HUDEP-2 (cell line): ENCODE measurements at regions not wholly inside any gene's neighbourhood (a gene's known extent, or its start where the extent isn't known, plus 50 kb on each side); places are given as distances from the start of the nearest gene placed in this dataset.

Experiments
- DNase-seq, 76 experiments: peaks; one replicate each; lab custom pipeline; 2025; ENCODE audit not compliant: unreplicated experiment in 76 of 76; lab: John Stamatoyannopoulos, UW

DNA sequence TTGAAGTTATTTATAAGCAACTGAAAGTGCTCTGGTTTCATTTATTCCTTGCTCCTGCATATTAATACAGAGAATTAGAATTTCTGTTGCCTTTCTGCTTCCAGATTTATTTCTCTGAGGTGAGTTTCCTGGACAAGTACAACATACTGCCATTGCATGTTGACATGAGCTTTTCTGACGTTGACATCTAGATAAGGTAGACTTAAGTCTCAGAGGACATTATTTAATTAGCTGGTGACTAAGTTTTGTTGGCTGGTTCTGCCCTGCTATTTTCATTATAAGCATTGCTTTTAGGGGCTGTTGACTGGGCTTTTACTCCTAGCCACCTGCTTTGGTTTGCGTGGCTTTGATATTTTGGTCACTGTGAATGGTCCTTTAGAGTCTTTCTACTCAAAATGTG, 282.9 kb upstream of the SPRED2 start:
- no peak for DNase-seq

DNA sequence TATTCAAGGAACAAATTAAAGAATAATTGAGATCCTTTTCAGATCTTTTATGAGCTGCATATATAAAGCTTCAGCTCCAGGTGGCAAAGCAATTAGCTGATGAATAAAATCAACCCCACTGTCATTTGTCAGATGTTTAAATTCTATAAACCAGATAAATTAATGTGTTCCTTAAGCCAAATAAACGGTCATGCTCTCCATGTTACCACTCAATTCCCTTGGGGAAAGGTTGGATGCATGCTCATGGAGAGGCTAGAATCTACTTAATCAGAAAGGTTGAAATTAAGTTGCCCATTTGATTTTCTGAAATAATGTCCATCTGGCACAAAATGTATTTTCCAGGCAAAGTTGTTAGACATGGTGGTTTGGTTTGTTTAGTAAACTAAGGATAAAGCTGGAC, 282.5 kb upstream of the SPRED2 start:
- no peak for DNase-seq

DNA sequence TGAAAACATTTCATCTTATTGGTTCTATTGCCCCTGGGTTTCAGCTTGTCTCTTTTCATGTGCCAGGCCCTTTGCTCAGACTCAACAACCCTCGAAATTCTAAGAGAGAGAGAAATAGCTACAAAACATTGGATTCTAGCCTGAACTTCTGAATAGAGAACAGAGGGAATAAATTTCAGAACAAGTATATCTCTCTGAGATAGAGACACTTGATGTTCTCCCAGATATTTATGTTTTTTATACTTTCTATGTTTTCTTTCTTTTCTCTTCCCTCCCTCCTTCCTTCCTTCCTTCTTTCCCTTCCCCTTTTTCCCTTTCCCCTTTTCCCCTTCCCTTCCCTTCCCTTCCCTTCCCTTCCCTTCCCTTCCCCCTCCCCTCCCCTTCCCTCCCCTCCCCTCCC, 279.5 kb upstream of the SPRED2 start:
- no peak for DNase-seq

DNA sequence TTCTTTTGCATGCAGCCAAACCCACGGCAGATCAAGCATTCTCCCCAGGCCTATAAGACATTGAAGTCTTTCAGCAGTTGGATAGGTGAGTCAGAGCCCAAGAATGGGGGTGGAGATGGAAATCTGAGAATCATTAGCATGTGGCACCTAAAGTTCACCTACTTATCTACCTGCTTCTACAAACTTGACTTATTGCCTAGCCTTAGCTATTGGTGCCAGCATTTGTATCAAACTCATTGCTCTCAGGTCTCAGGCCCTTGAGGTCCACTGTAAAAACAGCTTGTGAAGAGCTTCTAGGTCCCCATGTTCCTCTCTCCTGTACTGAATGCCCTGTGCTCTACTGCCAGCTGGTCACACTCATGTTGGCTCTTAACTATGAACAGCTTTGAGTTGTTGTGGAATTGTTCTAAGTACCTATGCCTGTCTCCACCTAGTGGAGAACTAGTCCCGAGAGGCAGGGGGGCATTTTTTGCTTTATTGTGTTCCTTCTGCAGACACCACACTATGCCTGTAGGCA, 278.4 kb upstream of the SPRED2 start:
- DNase-seq: peak in 2 of 76 experiments; percentile 8 to 17

DNA sequence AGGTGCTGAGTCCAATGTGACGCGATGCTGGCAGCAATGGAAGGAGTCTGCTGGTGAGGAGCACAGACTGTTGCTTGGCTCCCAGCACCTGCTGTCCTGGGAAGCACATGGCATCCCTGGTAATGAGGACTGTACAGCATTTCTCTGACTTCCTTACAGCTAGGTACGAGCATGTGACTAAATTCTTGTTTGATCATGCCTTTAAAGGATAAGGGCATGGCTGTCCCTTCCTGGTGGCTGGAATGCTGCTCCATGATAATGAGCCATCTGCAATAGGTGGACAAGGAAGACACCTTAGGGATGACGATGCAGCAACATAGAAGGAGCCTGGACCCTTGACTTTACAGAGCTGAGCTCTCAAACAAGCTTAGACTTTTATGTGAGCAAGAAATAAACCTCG, 278.0 kb upstream of the SPRED2 start:
- DNase-seq: no peak

DNA sequence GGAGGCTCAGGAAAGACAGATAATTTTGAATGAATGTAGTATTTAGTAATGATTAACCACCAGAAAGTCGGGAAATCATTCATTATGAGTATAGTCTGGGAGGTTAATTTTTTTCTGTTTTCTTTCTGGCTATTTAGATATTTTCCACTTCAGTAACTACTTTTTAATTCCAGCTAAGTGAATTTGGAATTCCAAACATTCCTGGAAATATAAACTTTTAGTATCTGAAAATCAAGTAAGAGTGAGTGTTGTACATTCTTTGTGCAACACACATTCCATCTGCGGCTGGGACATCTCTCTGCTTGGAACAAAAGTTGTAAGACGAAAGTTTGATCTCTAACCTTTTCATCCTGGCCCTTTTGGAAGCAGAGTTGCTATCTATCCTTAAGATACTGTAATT, 275.7 kb upstream of the SPRED2 start:
- no peak for DNase-seq

DNA sequence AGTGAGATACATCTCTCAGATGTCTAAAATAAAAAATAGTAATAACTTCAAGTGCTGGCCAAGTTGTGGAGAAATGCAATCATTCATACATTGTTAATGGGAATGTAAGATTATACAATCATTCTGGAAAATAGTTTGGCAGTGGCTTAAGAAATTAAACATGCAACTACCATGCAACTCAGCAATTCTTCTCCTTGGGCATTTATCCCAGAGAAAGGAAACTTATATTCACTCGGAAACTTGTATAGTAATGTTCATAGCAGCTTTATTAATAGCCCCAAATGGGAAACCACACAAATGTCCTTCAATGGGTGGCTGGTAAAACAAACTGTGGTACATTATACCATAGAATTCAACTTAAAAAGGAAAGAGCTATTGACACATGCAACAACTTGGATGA, 274.0 kb upstream of the SPRED2 start:
- DNase-seq: no peak

DNA sequence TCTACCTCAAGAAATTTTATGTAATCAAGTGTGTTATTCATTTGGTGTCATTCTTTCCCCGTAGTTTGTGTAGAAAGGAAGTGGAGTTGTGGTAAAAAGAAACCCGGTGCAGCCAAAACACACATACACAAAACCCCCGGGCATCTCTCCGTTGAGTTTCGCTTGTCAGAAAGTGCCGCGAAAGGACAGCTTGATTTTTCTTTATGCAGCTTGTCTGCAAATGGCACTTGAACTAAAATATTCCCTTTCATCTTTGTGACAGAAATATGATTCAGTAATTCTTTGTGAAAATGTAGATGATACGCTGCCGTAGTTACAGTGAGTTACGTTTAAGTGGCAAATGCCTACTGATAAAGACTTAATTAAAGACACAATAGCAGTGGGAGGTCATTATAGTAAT, 268.8 kb upstream of the SPRED2 start:
- DNase-seq: no peak

DNA sequence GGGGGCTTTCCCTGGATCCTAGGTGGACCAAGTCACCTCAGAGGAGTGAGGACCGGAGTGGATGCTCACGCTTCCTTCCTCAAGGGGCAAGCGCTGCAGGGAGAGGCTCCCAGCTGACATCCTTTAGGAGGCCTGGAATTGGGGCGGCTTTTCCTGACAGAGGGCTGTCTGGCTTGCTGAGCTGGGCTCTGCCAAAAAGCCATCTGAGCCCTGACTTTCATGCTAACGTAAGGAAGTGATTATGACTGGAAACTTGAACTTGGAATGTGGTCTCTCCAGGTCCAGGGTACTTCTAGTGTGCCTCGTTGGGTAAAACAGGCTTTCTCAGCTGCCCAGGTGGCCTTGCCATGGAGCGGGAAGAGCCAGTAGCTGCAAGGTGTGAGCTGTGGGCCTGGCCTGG, 268.3 kb upstream of the SPRED2 start:
- no peak for DNase-seq

DNA sequence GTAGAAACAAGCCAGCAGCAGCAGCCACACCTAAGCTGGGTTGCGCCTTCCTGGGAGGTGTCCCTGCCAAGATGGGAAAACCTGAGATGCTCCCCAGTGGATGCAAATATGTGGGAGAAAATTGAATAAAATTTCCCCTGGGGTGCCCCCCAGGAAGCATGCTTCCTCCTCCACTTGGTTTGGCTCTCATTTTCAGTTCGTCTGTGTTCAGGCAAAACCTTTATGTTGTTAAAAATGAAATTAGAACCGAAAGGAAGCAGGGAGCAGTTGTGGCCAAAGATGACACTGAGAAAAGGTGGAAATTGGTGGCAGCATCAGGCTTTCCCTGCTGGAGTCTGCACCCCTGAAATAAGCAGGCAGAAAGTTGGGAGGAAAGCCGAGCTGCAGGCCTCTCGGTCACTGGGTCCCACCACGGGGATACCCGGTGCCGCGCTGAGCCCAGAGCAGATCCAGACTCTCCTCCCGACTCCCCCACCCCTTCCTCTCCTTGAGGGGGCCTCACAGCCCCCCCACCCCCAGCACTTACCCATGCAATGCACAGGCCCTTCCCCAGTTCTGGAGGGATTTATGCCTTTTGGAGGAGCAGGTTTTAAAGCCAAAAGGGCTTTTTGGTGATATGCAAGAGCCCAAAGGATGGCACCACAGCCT, 267.7 kb upstream of the SPRED2 start:
- DNase-seq: no peak

DNA sequence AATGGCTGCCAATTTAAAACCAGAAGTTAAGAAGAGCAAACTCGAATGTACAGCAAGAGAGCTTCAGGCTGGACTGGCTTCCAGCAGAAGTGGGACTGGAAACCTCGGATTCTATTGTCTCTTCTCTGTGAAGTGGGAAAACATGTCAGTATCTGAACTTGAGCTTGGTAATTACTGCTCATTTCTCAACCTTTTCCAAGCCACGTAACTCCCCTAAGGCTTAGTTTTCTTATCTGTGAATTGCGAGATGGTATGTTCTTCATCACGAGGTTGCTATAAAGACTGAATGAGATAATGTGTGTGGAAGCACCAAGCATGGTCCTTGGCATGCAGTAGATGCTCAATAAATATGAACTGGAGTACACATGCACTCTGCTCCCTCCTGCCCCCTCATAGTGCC, 259.4 kb upstream of the SPRED2 start:
- DNase-seq: no peak

DNA sequence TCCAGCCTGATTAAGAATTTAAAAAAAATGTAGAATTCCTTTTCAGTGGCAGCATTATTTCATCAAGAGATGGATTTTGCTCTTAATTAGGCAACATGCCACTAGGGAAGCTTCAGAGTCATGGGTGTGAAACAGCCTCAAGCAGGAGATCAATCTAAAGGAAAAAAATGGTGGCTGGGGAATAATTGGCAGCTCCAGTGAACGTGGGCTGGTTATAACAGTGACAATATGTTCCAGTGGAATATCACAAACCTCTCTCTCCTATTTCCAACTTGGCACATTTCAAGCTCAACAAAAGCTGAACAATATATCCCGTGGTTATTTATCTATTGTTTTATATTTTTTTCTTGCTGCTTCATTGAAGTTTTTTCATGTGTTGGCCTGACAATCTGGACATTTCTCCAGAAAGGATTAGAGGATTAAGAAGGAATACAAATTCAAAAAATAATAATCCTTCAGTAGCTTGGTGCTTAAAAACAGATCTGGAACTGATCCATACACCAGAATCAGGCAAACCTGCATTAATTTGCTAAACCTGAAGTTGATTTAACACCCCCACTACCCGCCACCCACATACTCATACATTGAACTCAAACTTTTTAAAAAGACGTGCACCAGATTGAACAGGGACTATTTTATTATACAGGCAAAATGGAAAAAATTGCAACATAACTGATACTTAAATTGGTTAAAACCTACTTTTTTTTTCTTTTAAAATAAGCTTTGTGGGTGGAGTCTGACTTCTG, 255.9 kb upstream of the SPRED2 start:
- no peak for DNase-seq

DNA sequence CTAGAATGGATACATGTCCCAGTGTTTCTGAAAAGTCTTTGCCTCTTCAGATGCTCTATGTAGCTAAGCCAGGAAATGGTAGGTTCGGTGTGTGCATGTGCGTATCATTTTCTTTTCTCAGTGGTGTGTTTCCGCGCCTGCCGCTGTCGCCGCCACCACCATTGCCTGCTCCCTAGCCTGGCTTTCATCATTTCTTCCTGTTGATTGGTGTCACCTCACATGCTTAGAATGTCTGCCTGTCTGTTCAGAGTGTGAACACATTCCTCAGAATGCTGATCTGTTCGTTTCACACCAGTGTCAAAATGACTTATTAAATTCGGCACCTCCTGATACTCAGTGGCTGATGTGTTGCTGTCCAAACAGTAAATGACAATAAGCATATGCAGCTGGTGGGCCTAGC, 255.2 kb upstream of the SPRED2 start:
- no peak for DNase-seq

DNA sequence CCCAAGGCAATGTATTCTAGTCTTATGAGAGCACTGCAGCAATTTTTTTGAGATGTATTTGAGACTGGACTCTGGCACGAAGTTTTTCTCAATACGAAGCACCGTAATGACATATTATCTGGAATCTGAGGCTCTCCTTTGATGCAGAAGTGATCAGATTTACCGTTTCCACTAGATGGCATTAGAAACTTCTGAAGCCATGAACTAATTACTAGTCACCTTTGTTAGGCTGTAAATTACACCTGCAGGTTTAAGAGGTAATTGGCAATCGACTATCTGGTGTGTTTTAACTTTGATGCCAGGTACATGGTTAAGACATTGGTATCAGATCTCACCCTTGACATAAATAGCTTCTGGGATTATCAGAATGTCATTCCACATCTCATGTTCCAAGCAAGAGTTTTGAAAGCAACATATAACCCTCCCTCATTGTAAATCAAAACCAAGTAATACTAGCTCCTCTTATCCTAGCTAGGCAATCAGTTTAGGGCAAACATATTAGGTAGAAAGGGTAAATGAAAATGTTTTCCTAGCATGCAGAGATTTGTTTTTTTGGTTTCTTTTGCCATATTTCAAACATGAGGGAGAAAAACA, 254.6 kb upstream of the SPRED2 start:
- no peak for DNase-seq

DNA sequence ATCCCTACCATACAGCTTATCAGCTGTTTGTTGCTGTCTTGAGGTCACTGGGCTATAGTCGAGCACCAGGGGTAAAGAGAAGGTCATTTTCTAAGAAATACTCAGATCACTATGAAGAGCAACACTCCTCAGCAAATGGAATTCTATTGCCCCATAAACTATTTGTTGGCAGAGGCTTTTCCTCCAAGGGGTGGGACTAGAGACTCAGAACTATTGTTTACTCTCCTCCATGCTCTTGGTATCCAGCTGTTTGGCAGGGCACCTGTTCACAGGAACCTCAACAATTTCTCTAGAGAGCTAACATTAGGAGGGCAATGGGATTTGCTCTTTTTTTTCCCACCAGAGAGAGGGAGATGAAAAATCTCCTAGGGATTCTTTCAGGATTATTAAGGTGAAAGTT, 249.1 kb upstream of the SPRED2 start:
- DNase-seq: no peak

DNA sequence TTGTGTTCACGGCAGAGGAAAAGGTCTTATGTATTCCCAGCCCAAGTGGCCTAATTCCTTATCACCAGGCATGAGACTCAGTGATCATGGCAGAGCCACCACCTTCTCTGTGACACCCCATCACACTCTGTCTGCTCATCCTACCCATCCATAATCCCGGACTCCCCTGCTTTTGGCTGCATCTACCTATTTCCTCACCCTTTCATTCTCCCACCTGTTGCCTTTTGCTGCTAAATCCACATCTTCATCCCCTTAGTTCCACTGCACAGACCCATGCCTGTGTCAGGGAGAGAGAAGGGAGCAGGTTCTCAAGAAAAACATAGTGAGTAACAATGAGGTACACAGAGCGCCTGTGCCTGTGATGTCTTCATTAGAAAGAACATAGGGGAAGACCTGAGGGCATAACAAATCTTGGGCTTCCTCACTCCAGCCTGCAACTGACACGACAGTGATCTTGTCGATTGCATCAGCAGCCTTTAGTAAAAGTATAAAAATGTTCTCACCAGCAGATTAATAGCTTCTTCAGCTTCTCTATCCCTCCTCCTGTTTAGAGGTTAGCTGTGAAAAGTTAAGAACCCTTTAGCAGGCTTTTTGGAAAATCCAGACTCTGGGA, 246.5 kb upstream of the SPRED2 start:
- DNase-seq: no peak

DNA sequence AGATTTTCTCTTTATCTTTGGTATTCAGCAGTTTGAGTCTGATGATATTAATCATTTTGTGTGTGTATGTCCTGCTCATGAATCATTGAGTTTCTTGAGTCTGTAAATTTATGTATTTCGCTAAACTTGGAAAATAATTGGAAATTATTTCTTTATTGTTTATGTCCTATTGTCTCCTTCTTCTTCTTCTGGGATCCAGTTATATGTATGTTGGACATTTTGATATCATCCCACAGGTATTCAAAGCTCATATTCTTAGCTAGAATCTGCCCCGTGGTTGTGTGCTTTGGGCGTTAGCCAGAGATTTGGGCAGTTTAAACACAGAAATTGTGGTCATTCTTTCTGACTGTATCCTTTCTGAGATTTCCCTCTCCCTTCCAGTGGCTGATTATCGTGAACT, 243.0 kb upstream of the SPRED2 start:
- no peak for DNase-seq

DNA sequence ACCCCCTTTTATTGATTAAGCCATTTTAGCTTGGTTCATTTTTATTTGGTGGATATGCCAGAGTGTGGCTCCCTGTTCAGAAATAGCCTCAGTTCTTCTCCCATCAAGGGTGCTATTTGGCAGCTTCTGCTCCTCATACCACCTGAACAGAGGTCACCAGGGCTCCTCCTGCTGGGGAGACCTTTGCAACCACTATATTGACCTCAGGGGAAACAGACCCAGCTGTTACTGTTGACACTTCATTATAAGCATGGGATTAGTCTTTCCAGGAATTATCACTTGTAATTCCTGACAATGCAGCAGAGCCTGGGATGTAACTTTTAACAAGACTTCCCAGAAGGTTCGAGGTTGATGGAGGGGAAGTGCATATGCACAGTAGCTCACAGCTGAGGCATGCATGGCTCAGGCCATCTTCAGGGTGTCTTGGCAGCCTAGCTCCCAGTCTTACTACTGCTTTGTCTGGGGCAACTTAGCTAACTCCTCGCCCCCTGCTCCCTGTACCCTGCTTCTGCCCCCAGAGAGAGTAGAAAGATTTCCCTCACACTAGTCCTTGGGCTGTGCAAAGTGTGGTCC, 239.4 kb upstream of the SPRED2 start:
- no peak for DNase-seq

DNA sequence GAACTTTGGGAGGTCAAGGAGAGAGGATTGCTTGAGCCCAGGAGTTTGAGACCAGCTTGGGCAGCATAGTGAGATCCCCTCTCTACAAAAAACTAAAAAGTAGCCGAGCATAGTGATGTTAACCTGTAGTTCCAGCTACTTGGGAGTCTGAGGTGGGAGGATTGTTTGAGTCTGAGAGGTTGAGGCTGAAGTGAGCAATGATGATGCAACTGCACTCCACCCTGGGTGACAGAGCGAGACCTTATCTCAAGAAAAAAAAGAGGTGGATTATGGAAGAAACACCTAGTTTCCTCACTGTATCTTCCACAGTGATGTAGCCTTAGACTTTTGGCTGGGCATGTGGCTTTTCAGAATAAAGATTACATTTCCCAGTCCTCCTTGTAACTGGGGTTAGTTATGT, 237.2 kb upstream of the SPRED2 start:
- no peak for DNase-seq

DNA sequence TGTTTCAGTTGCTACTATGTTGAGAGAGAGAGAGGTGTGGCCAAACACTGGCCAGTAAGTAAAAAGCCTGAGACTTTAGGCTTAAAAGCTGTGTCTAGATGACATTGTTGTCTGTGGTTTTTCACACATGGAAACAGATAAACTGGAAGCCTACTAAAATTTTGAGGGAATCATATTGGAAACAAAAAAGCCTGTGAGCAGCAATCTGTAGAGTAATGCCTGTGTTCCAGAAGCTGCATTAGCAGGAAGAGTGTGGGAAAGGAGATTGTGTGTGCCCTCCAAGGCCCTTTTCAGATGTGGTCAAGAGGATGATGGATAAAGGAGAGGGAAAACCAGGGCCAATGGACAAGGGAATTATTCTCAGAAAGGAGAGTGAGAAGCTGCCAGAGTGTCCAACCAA, 236.3 kb upstream of the SPRED2 start:
- DNase-seq: no peak

DNA sequence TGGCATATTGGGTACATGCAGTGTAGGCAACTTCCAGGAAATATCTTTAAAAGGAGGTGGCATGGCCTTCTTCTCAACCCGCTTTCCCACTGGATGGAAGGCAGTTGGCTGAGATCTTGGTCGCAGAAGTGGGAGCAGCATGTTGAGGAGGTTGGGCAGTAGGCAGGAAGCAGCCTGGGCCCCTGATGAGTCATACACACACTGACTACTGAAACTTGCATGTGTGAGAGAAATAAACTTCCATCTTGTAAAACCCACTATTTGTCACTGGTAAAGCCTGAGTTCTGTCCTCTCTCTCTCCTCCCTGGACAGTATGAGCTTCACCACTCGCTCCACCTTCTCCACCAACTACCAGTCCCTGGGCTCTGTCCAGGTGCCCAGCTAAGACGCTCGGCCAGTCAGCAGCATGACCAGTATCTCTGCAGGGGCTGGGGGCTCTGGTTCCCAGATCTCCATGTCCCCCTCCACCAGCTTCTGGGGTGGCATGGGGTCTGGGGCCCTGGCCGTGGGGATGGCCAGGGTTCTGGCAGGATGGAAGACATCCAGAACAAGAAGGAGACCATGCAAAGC, 233.8 kb upstream of the SPRED2 start:
- no peak for DNase-seq
